GM10248 (cell line): ENCODE measurements at regions not wholly inside any gene's neighbourhood (a gene's known extent, or its start where the extent isn't known, plus 50 kb on each side); places are given as distances from the start of the nearest gene placed in this dataset.

Source experiments
- CTCF ChIA-PET: fragments of 300-600 bp; sonication (Branson Sonifier 250); formaldehyde crosslinking; extraction: SDS; loops from one replicate; lab custom pipeline; 2021; ENCODE audit warnings: antibody characterized with exemption; lab: Yijun Ruan, JAX
- POLR2A ChIA-PET: fragments of 350-650 bp; sonication (Branson Sonifier 250); formaldehyde crosslinking; extraction: SDS; loops from one replicate; lab custom pipeline; 2020; ENCODE audit warnings: antibody characterized with exemption; lab: Yijun Ruan, JAX
- DNase-seq: peaks from one replicate; pipeline ENCODE4 v3.0.0; 2012; ENCODE audit errors: extremely low spot score
- TF ChIP-seq, protein P1 (sequence below): IDR thresholded peaks from 2 replicates; pipeline ENCODE4 v1.5.1; 2012; ENCODE audit warnings: mild to moderate bottlenecking, low read depth; ENCODE audit errors: extremely low read depth, missing control alignments, control extremely low read depth

DNA sequence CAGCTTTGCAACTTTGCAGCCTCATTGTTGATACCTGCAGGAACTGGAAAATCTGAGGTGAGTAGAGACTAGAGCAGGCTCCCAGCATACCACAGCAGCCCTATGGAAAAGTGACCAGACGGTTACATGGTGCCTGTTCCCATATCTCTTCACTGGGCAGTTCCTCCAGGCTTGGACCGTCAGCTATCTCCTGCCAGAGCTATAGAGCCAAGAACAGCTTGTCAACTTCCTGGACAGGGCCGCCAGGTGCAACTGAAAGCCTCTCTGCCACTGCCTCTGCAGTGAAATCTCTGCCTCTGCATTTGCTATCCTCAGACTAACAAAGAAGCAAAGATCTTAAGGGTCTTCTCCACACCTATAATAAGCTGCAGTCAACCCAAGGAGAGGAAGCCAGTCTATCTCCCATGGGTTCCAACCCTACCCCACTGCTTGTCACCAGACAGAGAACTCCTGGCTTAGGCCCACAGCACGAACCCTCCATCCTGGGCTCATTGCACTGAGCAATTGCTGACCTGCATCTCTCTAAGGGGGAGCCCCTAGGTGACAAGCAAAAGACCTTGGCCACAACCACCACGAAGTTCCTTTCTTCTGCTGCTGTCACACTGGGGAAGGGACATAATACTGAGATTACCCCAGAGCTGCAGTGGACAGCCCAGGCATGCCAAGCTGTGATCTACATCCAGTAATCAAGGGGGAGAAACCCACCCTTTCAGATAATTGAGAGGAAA is 60.1 kb upstream of the KHDRBS2 start:
- DNase-seq, result no peak
- ChIA-PET POLR2A (no interaction called here), CTCF (no interaction called here)
- TF ChIP-seq, protein P1, sequence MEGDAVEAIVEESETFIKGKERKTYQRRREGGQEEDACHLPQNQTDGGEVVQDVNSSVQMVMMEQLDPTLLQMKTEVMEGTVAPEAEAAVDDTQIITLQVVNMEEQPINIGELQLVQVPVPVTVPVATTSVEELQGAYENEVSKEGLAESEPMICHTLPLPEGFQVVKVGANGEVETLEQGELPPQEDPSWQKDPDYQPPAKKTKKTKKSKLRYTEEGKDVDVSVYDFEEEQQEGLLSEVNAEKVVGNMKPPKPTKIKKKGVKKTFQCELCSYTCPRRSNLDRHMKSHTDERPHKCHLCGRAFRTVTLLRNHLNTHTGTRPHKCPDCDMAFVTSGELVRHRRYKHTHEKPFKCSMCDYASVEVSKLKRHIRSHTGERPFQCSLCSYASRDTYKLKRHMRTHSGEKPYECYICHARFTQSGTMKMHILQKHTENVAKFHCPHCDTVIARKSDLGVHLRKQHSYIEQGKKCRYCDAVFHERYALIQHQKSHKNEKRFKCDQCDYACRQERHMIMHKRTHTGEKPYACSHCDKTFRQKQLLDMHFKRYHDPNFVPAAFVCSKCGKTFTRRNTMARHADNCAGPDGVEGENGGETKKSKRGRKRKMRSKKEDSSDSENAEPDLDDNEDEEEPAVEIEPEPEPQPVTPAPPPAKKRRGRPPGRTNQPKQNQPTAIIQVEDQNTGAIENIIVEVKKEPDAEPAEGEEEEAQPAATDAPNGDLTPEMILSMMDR, result no peak

DNA sequence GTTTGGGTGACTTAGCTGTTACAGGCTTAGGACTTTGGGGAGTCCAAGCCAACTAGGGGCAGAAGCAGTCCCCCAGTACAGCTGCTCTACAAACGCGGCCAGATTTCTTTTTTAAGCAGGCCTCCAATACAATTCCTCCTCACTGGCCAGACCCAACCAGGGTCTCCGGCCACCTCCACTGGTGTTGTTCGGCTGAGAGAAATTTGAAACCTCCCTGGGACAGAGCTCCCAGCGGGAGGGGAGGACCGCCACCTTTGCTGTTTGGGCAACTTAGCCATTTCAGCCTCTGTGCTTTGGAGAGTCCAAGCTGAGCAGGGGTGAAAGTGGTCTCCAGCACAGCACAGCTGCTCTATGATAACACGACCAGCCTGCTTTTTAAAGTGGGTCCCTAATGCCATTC is 59.4 kb upstream of the KHDRBS2 start:
- no peak for DNase-seq
- TF ChIP-seq, protein P1, result no peak
- POLR2A ChIA-PET, result no interaction called here
- CTCF ChIA-PET, result interaction anchor here (1.5 kb wide), 1 partner anchor 9 kb away, joined by 5 read pairs; no protein-coding TSS in a partner anchor

DNA sequence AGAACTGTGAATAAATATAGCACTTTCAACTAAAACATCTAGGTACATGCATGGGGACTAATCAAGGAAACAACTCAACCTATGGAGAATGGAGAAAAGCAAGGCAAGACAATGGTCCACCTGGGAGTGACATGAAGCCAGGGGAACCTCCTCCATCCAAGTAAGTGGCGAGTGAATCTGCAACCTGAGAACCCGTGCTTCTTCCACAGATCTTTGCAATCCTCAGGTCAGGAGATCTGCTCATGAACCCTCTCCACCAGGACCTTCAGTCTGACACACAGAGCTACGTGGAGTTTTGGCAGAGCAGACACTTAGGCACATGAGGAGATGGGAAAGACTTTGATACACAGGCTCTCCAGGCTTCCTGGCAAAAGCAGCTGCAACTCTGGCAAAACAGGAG is 58.8 kb upstream of the KHDRBS2 start:
- ChIA-PET CTCF (interaction anchor here (1.5 kb wide), 1 partner anchor 8 kb away, joined by 5 read pairs; no protein-coding TSS in a partner anchor), POLR2A (no interaction called here)
- no peak for DNase-seq
- TF ChIP-seq, protein P1, result no peak

DNA sequence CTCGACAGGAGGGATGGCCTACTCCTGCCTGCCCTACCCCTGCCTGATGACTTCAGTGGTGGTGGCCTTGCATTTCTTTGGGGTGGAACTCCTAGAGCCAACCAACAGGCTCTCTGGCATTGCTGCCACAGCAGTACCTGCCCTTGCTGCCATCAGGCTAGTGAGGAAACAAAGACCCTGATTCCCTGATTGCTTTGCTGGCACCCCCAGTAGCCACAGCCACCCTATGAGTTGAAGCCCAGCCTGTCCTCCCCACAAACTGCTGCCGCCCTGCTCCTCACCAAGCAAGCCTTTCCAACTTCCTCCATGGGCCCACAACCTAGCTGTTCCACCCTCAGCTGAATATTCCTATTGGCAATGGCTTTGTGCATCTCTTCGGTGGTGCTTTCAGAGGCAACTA is 52.5 kb upstream of the KHDRBS2 start:
- TF ChIP-seq, protein P1, result no peak
- no peak for DNase-seq
- ChIA-PET POLR2A (no interaction called here), CTCF (no interaction called here)
